SK-N-SH (cell line): ENCODE measurements at regions not wholly inside any gene's neighbourhood (a gene's known extent, or its start where the extent isn't known, plus 50 kb on each side); places are given as distances from the start of the nearest gene placed in this dataset.

ENCODE experiments used
- CTCF ChIA-PET: fragments of 300-600, 350-600 bp; formaldehyde crosslinking; extraction: SDS; loops from one replicate; lab custom pipeline; 2021; lab: Yijun Ruan, JAX
- POLR2A ChIA-PET: fragments of 350-600 bp; sonication (Branson Sonifier 250); formaldehyde crosslinking; extraction: SDS; loops from one replicate; lab custom pipeline; 2020; ENCODE audit warnings: antibody characterized with exemption, inconsistent platforms; lab: Yijun Ruan, JAX
- DNase-seq: peaks from one replicate; pipeline ENCODE4 v3.0.0; 2012
- H2AFZ ChIP-seq: fragments of 200-600 bp; sonication (generic); 2 replicates; pipeline ENCODE4 v1.8.1; 2016; ENCODE audit warnings: antibody characterized with exemption, mild to moderate bottlenecking, low read depth
- H3F3A ChIP-seq: fragments of 200-600 bp; sonication (generic); replicated peaks from 2 replicates; pipeline ENCODE3; 2016; ENCODE audit warnings: antibody characterized with exemption, mild to moderate bottlenecking; ENCODE audit not compliant: insufficient read depth
- H3K27ac ChIP-seq, 2 experiments: fragments of 200-500 bp in 1 of 2; fragments of 200-600 bp in 1 of 2; sonication (Bioruptor generic) in 1 of 2; sonication (generic), shearing (Covaris generic) in 1 of 2; 2 replicates each; pipeline versions ENCODE4 v1.5.1 to v1.6.1; 2014 to 2016; ENCODE audit warnings: low read depth in 2 of 2, inconsistent platforms in 1 of 2, low read length in 1 of 2, mild to moderate bottlenecking in 1 of 2, mixed read lengths in 1 of 2
- H3K27me3 ChIP-seq: fragments of 200-600 bp; sonication (generic), shearing (Covaris generic); 2 replicates; pipeline ENCODE4 v1.6.1; 2016; ENCODE audit warnings: mixed run types; ENCODE audit not compliant: insufficient read depth
- H3K36me3 ChIP-seq, 2 experiments: fragments of 200-500 bp in 1 of 2; fragments of 200-600 bp in 1 of 2; sonication (Bioruptor generic) in 1 of 2; sonication (generic) in 1 of 2; replicated peaks in 1 of 2; 2 replicates each; pipeline versions ENCODE3 to v1.5.1; 2014 to 2016; ENCODE audit warnings: low read length in 1 of 2, mild to moderate bottlenecking in 1 of 2; ENCODE audit not compliant: insufficient read depth in 2 of 2, control insufficient read depth in 1 of 2
- H3K4me1 ChIP-seq, 2 experiments: fragments of 200-500 bp in 1 of 2; fragments of 200-600 bp in 1 of 2; sonication (Bioruptor generic) in 1 of 2; sonication (generic), shearing (Covaris generic) in 1 of 2; 2 replicates each; pipeline versions ENCODE4 v1.5.1 to v1.6.1; 2014 to 2016; ENCODE audit warnings: low read depth in 1 of 2, low read length in 1 of 2, mixed run types in 1 of 2; ENCODE audit not compliant: insufficient read depth in 2 of 2, control insufficient read depth in 1 of 2
- H3K4me2 ChIP-seq: fragments of 200-600 bp; sonication (generic), shearing (Covaris generic); 2 replicates; pipeline ENCODE4 v1.6.1; 2017; ENCODE audit warnings: mixed run types
- H3K4me3 ChIP-seq, 2 experiments: fragments of 200-500 bp in 1 of 2; fragments of 200-600 bp in 1 of 2; sonication (Bioruptor generic) in 1 of 2; sonication (generic), shearing (Covaris generic) in 1 of 2; 2 replicates each; pipeline versions ENCODE4 v1.5.1 to v1.8.1; 2014 to 2016; ENCODE audit warnings: low read depth in 2 of 2, inconsistent platforms in 1 of 2, low read length in 1 of 2, mild to moderate bottlenecking in 1 of 2, mixed read lengths in 1 of 2, moderate library complexity in 1 of 2
- H3K79me2 ChIP-seq: fragments of 200-600 bp; sonication (generic); 2 replicates; pipeline ENCODE4 v1.8.1; 2017; ENCODE audit warnings: mild to moderate bottlenecking; ENCODE audit not compliant: insufficient read depth
- H3K9ac ChIP-seq: fragments of 200-600 bp; sonication (generic); 2 replicates; pipeline ENCODE4 v1.6.1; 2017; ENCODE audit warnings: mixed run types
- H3K9me2 ChIP-seq: fragments of 200-600 bp; sonication (generic); 2 replicates; pipeline ENCODE4 v1.6.1; 2017; ENCODE audit warnings: mixed run types
- H3K9me3 ChIP-seq: fragments of 200-600 bp; sonication (generic); 2 replicates; pipeline ENCODE4 v1.6.1; 2017; ENCODE audit warnings: mixed run types, mild to moderate bottlenecking, moderate library complexity
- H4K20me1 ChIP-seq: fragments of 200-600 bp; sonication (generic); 2 replicates; pipeline ENCODE4 v1.6.1; 2017; ENCODE audit warnings: mild to moderate bottlenecking, mixed run types; ENCODE audit not compliant: insufficient read depth
- EZH2phosphoT487 ChIP-seq: fragments of 200-600 bp; sonication (generic); IDR thresholded peaks from 2 replicates; pipeline ENCODE4 v1.6.1; 2017; ENCODE audit warnings: low read depth, mixed run types, mild to moderate bottlenecking, antibody characterized with exemption, moderate library complexity, borderline replicate concordance
- GABPA ChIP-seq: IDR thresholded peaks from 2 replicates; pipeline ENCODE4 v1.4.0; 2012; ENCODE audit warnings: low read depth, mild to moderate bottlenecking
- MAX ChIP-seq: IDR thresholded peaks from 2 replicates; pipeline ENCODE4 v1.4.0; 2012; ENCODE audit warnings: low read depth
- PBX3 ChIP-seq: IDR thresholded peaks from 2 replicates; pipeline ENCODE4; 2012
- RAD21 ChIP-seq: IDR thresholded peaks from 2 replicates; pipeline ENCODE4 v1.6.1; 2012; ENCODE audit warnings: mild to moderate bottlenecking, low read length
- REST ChIP-seq: IDR thresholded peaks from 2 replicates; pipeline ENCODE4 v1.6.1; 2012; ENCODE audit warnings: mild to moderate bottlenecking, low read depth, low read length, moderate library complexity
- TAF1 ChIP-seq: IDR thresholded peaks from 2 replicates; pipeline ENCODE4 v1.6.1; 2012; ENCODE audit warnings: low read depth, mild to moderate bottlenecking, low read length, moderate library complexity, borderline replicate concordance
- USF1 ChIP-seq: IDR thresholded peaks from 2 replicates; pipeline ENCODE4 v1.4.0; 2012; ENCODE audit warnings: low read depth, borderline replicate concordance
- YY1 ChIP-seq: IDR thresholded peaks from 2 replicates; pipeline ENCODE4 v1.4.0; 2012; ENCODE audit warnings: low read depth, mild to moderate bottlenecking
- WGBS: methylation state at CpG from one replicate; pipeline ENCODE4 v1.1.6; 2017; ENCODE audit warnings: low lambda C conversion rate; 5-methylcytosine and 5-hydroxymethylcytosine counted together

GRCh38 chr21:32182449-32182848 lies 96.4 kb downstream of the MIS18A start:
- H2AFZ ChIP-seq, result no peak overlapping the region
- DNase-seq, result no peak
- POLR2A ChIA-PET, result no interaction called here
- no peak for TF ChIP-seq YY1
- TF ChIP-seq MAX, result no peak
- no peak for TF ChIP-seq REST
- no peak for TF ChIP-seq PBX3
- no peak for TF ChIP-seq USF1
- no peak for TF ChIP-seq RAD21
- no peak for TF ChIP-seq EZH2phosphoT487
- H3K4me3 ChIP-seq, result no peak overlapping the region
- no peak overlapping the region for H3K27ac ChIP-seq
- no peaks in the 10 kb centered on the region for H4K20me1 ChIP-seq
- H3K27me3 ChIP-seq, result no peaks in the 10 kb centered on the region
- peaks cover 0 to 12% of the 10 kb centered on the region in 2 experiments; a peak in 1 of 4 replicates for H3K4me1 ChIP-seq
- CTCF ChIA-PET, result interaction anchor here (1.0 to 1.3 kb wide), 2 partner anchors 10 to 75 kb away, joined by 3 read pairs; no protein-coding TSS in a partner anchor
- H3F3A ChIP-seq, result no peaks in the 10 kb centered on the region
- H3K79me2 ChIP-seq, result no peaks in the 10 kb centered on the region
- no peaks in the 10 kb centered on the region for H3K9me3 ChIP-seq
- H3K36me3 ChIP-seq, result no peaks in the 10 kb centered on the region
- H3K9me2 ChIP-seq, result no peaks in the 10 kb centered on the region
- H3K9ac ChIP-seq, result no peak overlapping the region
- 58% methylated on average over 5 of the region's 5 CpGs for WGBS
- no peak overlapping the region for H3K4me2 ChIP-seq

GRCh38 chr21:32181457-32181856 lies 97.4 kb downstream of the MIS18A start:
- WGBS, result 29% methylated on average over 1 of the region's 1 CpG
- Histone ChIP-seq H3K4me3 (no peak overlapping the region), H3K27ac (no peak overlapping the region), H3K27me3 (no peaks in the 10 kb centered on the region), H3K9ac (no peak overlapping the region), H3F3A (no peaks in the 10 kb centered on the region), H3K79me2 (no peaks in the 10 kb centered on the region), H3K9me2 (no peaks in the 10 kb centered on the region), H3K36me3 (no peaks in the 10 kb centered on the region), H4K20me1 (no peaks in the 10 kb centered on the region), H3K4me1 (peaks cover 0 to 12% of the 10 kb centered on the region in 2 experiments; a peak in 1 of 4 replicates), H2AFZ (no peak overlapping the region), H3K4me2 (no peak overlapping the region), H3K9me3 (no peaks in the 10 kb centered on the region)
- POLR2A ChIA-PET, result no interaction called here
- CTCF ChIA-PET, result no interaction called here
- DNase-seq, result no peak
- TF ChIP-seq TAF1, result no peak
- no peak for TF ChIP-seq GABPA
- TF ChIP-seq RAD21, result no peak
- TF ChIP-seq, all 33 proteins: peak for 0
